GM12878 (cell line): ENCODE measurements at regions not wholly inside any gene's neighbourhood (a gene's known extent, or its start where the extent isn't known, plus 50 kb on each side); places are given as distances from the start of the nearest gene placed in this dataset.

Source experiments
- ATAC-seq: fragments of 200-7000 bp; cut with Tn5 transposase; 3 replicates; pipeline ENCODE4 v1.9.1; 2020; ENCODE audit warnings: mild to moderate bottlenecking, moderate library complexity
- BruUV-seq: library from RNA; stranded (reverse); fragments of 400-500 nt; replicated peaks from 2 replicates; lab custom pipeline; 2021; lab: Mats Ljungman, UMichigan
- CTCF ChIA-PET: fragments of 300-600 bp; sonication (Branson Sonifier 250); formaldehyde crosslinking; extraction: SDS; loops from one replicate; lab custom pipeline; 2021; ENCODE audit warnings: inconsistent platforms; lab: Yijun Ruan, JAX
- POLR2A ChIA-PET: fragments of 350-600 bp; formaldehyde crosslinking; extraction: SDS; loops from one replicate; lab custom pipeline; 2021; ENCODE audit warnings: inconsistent platforms; lab: Charles Lee
- RAD21 ChIA-PET: fragments of 300-600 bp; sonication (Branson Sonifier 250); formaldehyde crosslinking; loops from one replicate; lab custom pipeline; 2023; ENCODE audit warnings: antibody characterized with exemption; ENCODE audit not compliant: unreplicated experiment; lab: Charles Lee
- SMC1A ChIA-PET: fragments of 300-600 bp; sonication (Branson Sonifier 250); formaldehyde crosslinking; loops from one replicate; lab custom pipeline; 2023; ENCODE audit not compliant: unreplicated experiment, uncharacterized antibody; lab: Charles Lee
- DNase-seq: peaks from one replicate; pipeline ENCODE4 v3.0.0-alpha.2; 2011; ENCODE audit warnings: low read depth, low spot score
- FAIRE-seq: peaks from 3 replicates; lab custom pipeline; 2011; peaks lifted over from hg19 to GRCh38; lab: Jason Lieb, UNC
- H2AFZ ChIP-seq: 2 replicates; pipeline ENCODE4 v1.6.0; 2011; ENCODE audit warnings: low read depth, low read length, control low read depth; ENCODE audit not compliant: control insufficient read depth
- H3K27ac ChIP-seq: 2 replicates; pipeline ENCODE4 v1.5.1; 2011; ENCODE audit warnings: control low read depth; ENCODE audit not compliant: control insufficient read depth, insufficient read depth
- H3K27me3 ChIP-seq, 2 experiments: replicated peaks in 1 of 2; 2 replicates each; pipeline versions ENCODE4 v1.6.0 to v1.6.1; 2011; ENCODE audit warnings: low read length in 1 of 2; ENCODE audit not compliant: control insufficient read depth in 2 of 2, insufficient read depth in 2 of 2
- H3K36me3 ChIP-seq, 2 experiments: 2 replicates each; pipeline ENCODE4 v1.5.1; 2011; ENCODE audit warnings: low read length in 1 of 2; ENCODE audit not compliant: control insufficient read depth in 2 of 2, insufficient read depth in 2 of 2
- H3K4me1 ChIP-seq: 2 replicates; pipeline ENCODE4 v1.6.1; 2011; ENCODE audit warnings: mild to moderate bottlenecking, low read length, moderate library complexity, mixed read lengths; ENCODE audit not compliant: control insufficient read depth, insufficient read depth
- H3K4me2 ChIP-seq: 2 replicates; pipeline ENCODE4 v1.6.0; 2011; ENCODE audit warnings: control low read depth; ENCODE audit not compliant: control insufficient read depth, insufficient read depth
- H3K4me3 ChIP-seq: fragments of 200-600 bp; sonication (generic); 2 replicates; pipeline ENCODE4 v1.5.1; 2016
- H3K79me2 ChIP-seq: 2 replicates; pipeline ENCODE4 v1.6.0; 2011; ENCODE audit warnings: low read length; ENCODE audit not compliant: control insufficient read depth, insufficient read depth
- H3K9ac ChIP-seq: 2 replicates; pipeline ENCODE4 v1.8.0; 2011; ENCODE audit warnings: low read length, control low read depth, mixed read lengths; ENCODE audit not compliant: control insufficient read depth, insufficient read depth
- H3K9me3 ChIP-seq: replicated peaks from 3 replicates; pipeline ENCODE4 v1.5.1; 2011; ENCODE audit warnings: mild to moderate bottlenecking, low read length; ENCODE audit not compliant: control insufficient read depth, insufficient read depth
- H4K20me1 ChIP-seq: 2 replicates; pipeline ENCODE4 v1.6.0; 2011; ENCODE audit not compliant: control insufficient read depth, insufficient read depth
- CBFB ChIP-seq: IDR thresholded peaks from 2 replicates; pipeline ENCODE4 v1.6.1; 2016; ENCODE audit warnings: antibody characterized with exemption, low read depth
- KAT2A ChIP-seq: conservative IDR thresholded peaks from 2 replicates; pipeline ENCODE4 v1.6.1; 2011; ENCODE audit warnings: low read depth, low read length; ENCODE audit not compliant: control insufficient read depth
- NRF1 ChIP-seq: conservative IDR thresholded peaks from 2 replicates; pipeline ENCODE4 v1.6.1; 2011; ENCODE audit warnings: mild to moderate bottlenecking, low read depth, low read length, improper control_type of control experiment
- PML ChIP-seq: IDR thresholded peaks from 2 replicates; pipeline ENCODE4 v1.6.1; 2012; ENCODE audit warnings: low read length, inconsistent platforms
- PRDM15 ChIP-seq: fragments of 450-650 bp; formaldehyde crosslinking; IDR thresholded peaks from 2 replicates; pipeline ENCODE4 v1.4.0; 2020; ENCODE audit warnings: mild to moderate bottlenecking, moderate library complexity
- RELB ChIP-seq: fragments of 450-650 bp; IDR thresholded peaks from 2 replicates; pipeline ENCODE4 v1.6.1; 2017; ENCODE audit warnings: low read depth, mild to moderate bottlenecking, moderate library complexity
- SPI1 ChIP-seq: IDR thresholded peaks from 2 replicates; pipeline ENCODE4 v1.6.1; 2011; ENCODE audit warnings: low read depth, mild to moderate bottlenecking, low read length, moderate library complexity, borderline replicate concordance; ENCODE audit not compliant: insufficient read depth
- SUZ12 ChIP-seq: fragments of 200-600 bp; sonication (generic); IDR thresholded peaks from one replicate; pipeline ENCODE4 v1.6.1; 2018; ENCODE audit warnings: antibody characterized with exemption, mild to moderate bottlenecking; ENCODE audit not compliant: unreplicated experiment
- ZBTB11 ChIP-seq: fragments of 450-650 bp; formaldehyde crosslinking; IDR thresholded peaks from 2 replicates; pipeline ENCODE4 v1.5.0; 2022; ENCODE audit warnings: mild to moderate bottlenecking, missing genetic modification characterization
- WGBS: methylation state at CpG from one replicate; pipeline ENCODE4 v1.1.6; 2016; ENCODE audit warnings: low lambda C conversion rate; ENCODE audit not compliant: insufficient replicate concordance, insufficient coverage; ENCODE audit errors: missing lambda C conversion rate; 5-methylcytosine and 5-hydroxymethylcytosine counted together
- in situ Hi-C: fragments of 300-500 bp; cut with MboI; formaldehyde crosslinking; loops from 9 replicates; pipeline ENCODE4 v1.14.3; 2018; ENCODE audit warnings: mixed read lengths
- intact Hi-C: fragments of 100-400 bp; cut with micrococcal nuclease; formaldehyde crosslinking; loops from one replicate; pipeline ENCODE4 v1.14.2; 2022; ENCODE audit not compliant: unreplicated experiment
- TF ChIP-seq, protein P1 (sequence below): fragments of 450-650 bp; IDR thresholded peaks from 2 replicates; pipeline ENCODE4 v1.6.1; 2016; ENCODE audit warnings: mild to moderate bottlenecking
- TF ChIP-seq, protein P2 (sequence below): fragments of 450-650 bp; IDR thresholded peaks from 2 replicates; pipeline ENCODE4 v1.6.1; 2017; ENCODE audit warnings: mild to moderate bottlenecking, low read depth, inconsistent platforms; ENCODE audit not compliant: poor library complexity, severe bottlenecking

GRCh38 chr4:72779241-72779640 lies 210.2 kb upstream of the ADAMTS3 start (continued):
- TF ChIP-seq SPI1, result no peak
- no peak for TF ChIP-seq PML
- no peak for TF ChIP-seq NRF1
- TF ChIP-seq CBFB, result no peak
- TF ChIP-seq PRDM15, result no peak
- no peak for TF ChIP-seq SUZ12

DNA sequence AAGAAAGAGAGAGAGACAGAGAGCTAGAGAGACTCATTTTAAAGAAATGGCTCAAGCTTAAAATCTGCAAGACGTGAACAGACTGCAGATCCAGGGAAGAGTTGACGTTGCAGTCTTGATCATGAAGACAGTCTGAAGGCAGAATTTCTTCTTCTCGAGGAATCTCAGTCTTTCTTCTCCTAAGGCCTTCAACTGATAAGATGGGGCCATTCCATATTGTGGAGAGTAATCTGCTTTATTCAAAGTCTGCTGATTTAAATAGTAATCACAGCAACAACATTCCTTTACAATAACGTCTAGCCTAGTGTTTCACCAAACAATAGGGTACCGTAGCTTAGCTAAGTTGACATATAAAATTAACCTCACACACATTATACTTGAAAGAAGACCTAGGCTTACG lies 208.4 kb upstream of the ADAMTS3 start:
- H2AFZ ChIP-seq, result no peak overlapping the region
- in situ Hi-C loops (no loop called here), intact Hi-C loops (no loop called here)
- ChIA-PET CTCF (no interaction called here), SMC1A (no interaction called here), RAD21 (no interaction called here), POLR2A (no interaction called here)
- H3K9ac ChIP-seq, result no peak overlapping the region
- H3K4me3 ChIP-seq, result no peak overlapping the region
- no peaks in the 10 kb centered on the region for H3K79me2 ChIP-seq
- H4K20me1 ChIP-seq, result no peaks in the 10 kb centered on the region
- no peak for DNase-seq
- no peaks in the 10 kb centered on the region for H3K4me1 ChIP-seq
- ATAC-seq, result no peak
- H3K36me3 ChIP-seq, result no peaks in the 10 kb centered on the region
- H3K27ac ChIP-seq, result no peak overlapping the region
- WGBS, result 23% methylated on average over 6 of the region's 6 CpGs
- no peaks in the 10 kb centered on the region for H3K27me3 ChIP-seq
- no TSS peak for BruUV-seq
- H3K4me2 ChIP-seq, result no peak overlapping the region
- no peaks in the 10 kb centered on the region for H3K9me3 ChIP-seq
- no peak for FAIRE-seq
- TF ChIP-seq, protein P1, sequence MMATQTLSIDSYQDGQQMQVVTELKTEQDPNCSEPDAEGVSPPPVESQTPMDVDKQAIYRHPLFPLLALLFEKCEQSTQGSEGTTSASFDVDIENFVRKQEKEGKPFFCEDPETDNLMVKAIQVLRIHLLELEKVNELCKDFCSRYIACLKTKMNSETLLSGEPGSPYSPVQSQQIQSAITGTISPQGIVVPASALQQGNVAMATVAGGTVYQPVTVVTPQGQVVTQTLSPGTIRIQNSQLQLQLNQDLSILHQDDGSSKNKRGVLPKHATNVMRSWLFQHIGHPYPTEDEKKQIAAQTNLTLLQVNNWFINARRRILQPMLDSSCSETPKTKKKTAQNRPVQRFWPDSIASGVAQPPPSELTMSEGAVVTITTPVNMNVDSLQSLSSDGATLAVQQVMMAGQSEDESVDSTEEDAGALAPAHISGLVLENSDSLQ, result no peak
- no peak for TF ChIP-seq KAT2A
- no peak for TF ChIP-seq ZBTB11 (CRISPR knock-in tag)
- TF ChIP-seq, protein P2, sequence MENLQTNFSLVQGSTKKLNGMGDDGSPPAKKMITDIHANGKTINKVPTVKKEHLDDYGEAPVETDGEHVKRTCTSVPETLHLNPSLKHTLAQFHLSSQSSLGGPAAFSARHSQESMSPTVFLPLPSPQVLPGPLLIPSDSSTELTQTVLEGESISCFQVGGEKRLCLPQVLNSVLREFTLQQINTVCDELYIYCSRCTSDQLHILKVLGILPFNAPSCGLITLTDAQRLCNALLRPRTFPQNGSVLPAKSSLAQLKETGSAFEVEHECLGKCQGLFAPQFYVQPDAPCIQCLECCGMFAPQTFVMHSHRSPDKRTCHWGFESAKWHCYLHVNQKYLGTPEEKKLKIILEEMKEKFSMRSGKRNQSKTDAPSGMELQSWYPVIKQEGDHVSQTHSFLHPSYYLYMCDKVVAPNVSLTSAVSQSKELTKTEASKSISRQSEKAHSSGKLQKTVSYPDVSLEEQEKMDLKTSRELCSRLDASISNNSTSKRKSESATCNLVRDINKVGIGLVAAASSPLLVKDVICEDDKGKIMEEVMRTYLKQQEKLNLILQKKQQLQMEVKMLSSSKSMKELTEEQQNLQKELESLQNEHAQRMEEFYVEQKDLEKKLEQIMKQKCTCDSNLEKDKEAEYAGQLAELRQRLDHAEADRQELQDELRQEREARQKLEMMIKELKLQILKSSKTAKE, result no peak
- no peak for TF ChIP-seq RELB
